Bronchial epithelial cell (primary cell): ENCODE measurements at regions not wholly inside any gene's neighbourhood (a gene's known extent, or its start where the extent isn't known, plus 50 kb on each side); places are given as distances from the start of the nearest gene placed in this dataset.

Experiments used
- DNase-seq: peaks from one replicate; pipeline ENCODE4 v3.0.0-alpha.2; 2010; ENCODE audit warnings: low read depth
- FAIRE-seq: peaks from 2 replicates; lab custom pipeline; 2011; peaks lifted over from hg19 to GRCh38; lab: Jason Lieb, UNC
- H3K27me3 ChIP-seq: 2 replicates; pipeline ENCODE4 v1.5.1; 2011; ENCODE audit warnings: low read length; ENCODE audit not compliant: control insufficient read depth, insufficient read depth
- H3K36me3 ChIP-seq: 2 replicates; pipeline ENCODE4 v1.5.1; 2011; ENCODE audit warnings: low read length; ENCODE audit not compliant: control insufficient read depth, insufficient read depth
- H3K4me3 ChIP-seq: 2 replicates; pipeline ENCODE4 v1.5.1; 2011; ENCODE audit warnings: mild to moderate bottlenecking, low read depth, low read length, control low read depth
- CTCF ChIP-seq: IDR thresholded peaks from 2 replicates; pipeline ENCODE4 v1.5.1; 2011; ENCODE audit warnings: mild to moderate bottlenecking, moderate library complexity, low read length, control low read depth, inconsistent platforms; ENCODE audit not compliant: insufficient read depth, severe bottlenecking

GRCh38 chr9:74391816-74392215 is 105.3 kb upstream of the RORB start:
- Histone ChIP-seq H3K36me3 (no peaks in the 10 kb centered on the region), H3K4me3 (no peak overlapping the region), H3K27me3 (peaks cover 2% of the 10 kb centered on the region)
- FAIRE-seq, result no peak
- no peak for DNase-seq
- no peak for TF ChIP-seq CTCF

GRCh38 chr9:74403581-74403980 is 93.6 kb upstream of the RORB start:
- FAIRE-seq (no peak), DNase-seq (no peak)
- no peak for TF ChIP-seq CTCF
- Histone ChIP-seq H3K27me3 (no peaks in the 10 kb centered on the region), H3K4me3 (no peak overlapping the region), H3K36me3 (no peaks in the 10 kb centered on the region)

GRCh38 chr9:74404620-74405019 is 92.5 kb upstream of the RORB start:
- Histone ChIP-seq H3K4me3 (no peak overlapping the region), H3K27me3 (no peaks in the 10 kb centered on the region), H3K36me3 (no peaks in the 10 kb centered on the region)
- FAIRE-seq (no peak), DNase-seq (no peak)
- no peak for TF ChIP-seq CTCF

GRCh38 chr9:74407166-74407565 is 90.0 kb upstream of the RORB start:
- Histone ChIP-seq H3K27me3 (no peaks in the 10 kb centered on the region), H3K4me3 (no peak overlapping the region), H3K36me3 (no peaks in the 10 kb centered on the region)
- FAIRE-seq (no peak), DNase-seq (no peak)
- no peak for TF ChIP-seq CTCF

- DNase-seq, result peak; percentile 93
- no peaks in the 10 kb centered on the region for H3K27me3 ChIP-seq
- no peak for TF ChIP-seq CTCF
- FAIRE-seq, result peak; percentile 7
- no peak overlapping the region for H3K4me3 ChIP-seq
- no peaks in the 10 kb centered on the region for H3K36me3 ChIP-seq
These were observed 84.7 kb upstream of the RORB start for GRCh38 chr9:74412236-74412979.

GRCh38 chr9:74413876-74414275 is 83.3 kb upstream of the RORB start:
- DNase-seq, result peak; percentile 76
- FAIRE-seq, result no peak
- no peak overlapping the region for H3K4me3 ChIP-seq
- no peak for TF ChIP-seq CTCF
- H3K27me3 ChIP-seq, result no peaks in the 10 kb centered on the region
- H3K36me3 ChIP-seq, result no peaks in the 10 kb centered on the region
